RKO (cell line): ENCODE measurements at regions not wholly inside any gene's neighbourhood (a gene's known extent, or its start where the extent isn't known, plus 50 kb on each side); places are given as distances from the start of the nearest gene placed in this dataset.

Experiments
- DNase-seq: peaks from one replicate; pipeline ENCODE4 v3.0.0-alpha.2; 2016; ENCODE audit warnings: low spot score

GRCh38 chr5:61790678-61791077 lies 458.6 kb downstream of the ZSWIM6 start:
- DNase-seq, result peak; percentile 9

DNA sequence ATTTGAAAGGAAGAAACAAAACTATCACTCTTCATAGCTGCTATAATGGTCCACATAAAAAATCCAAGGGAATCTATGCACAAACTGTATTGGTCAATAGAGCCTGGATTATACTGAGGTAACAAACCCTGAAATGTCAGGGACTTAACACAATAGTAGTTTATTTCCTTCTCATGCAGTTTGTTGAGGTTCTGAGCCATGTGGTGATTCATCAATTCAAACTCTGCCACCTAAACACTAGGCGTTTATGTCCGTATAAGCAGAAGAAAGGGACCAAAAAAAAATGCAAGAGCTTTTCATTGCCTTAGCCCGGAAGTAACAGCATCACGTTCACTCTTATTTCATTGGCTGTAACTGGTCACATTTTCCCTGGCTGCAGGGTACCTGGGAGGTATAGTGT lies 464.7 kb downstream of the ZSWIM6 start:
- DNase-seq, result no peak

DNA sequence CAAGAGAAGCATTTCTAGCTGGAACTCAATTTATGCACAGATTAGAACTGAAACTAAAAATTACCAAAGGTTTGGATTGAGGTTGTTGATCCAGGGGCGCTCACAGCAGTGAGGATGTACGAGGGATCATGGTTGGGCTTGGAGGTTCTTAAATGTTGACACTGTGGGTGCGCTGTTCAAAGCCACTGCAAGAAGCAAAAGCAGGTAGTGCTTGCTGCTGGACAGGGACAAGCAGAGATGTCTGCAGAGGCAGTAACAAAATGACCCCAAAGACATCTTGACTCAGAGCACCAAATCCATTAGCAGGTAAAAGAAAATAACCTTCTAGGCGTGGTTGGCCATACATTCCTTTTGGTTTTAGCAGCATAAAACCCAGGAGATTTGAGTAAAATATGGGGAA lies 468.4 kb downstream of the ZSWIM6 start:
- no peak for DNase-seq

DNA sequence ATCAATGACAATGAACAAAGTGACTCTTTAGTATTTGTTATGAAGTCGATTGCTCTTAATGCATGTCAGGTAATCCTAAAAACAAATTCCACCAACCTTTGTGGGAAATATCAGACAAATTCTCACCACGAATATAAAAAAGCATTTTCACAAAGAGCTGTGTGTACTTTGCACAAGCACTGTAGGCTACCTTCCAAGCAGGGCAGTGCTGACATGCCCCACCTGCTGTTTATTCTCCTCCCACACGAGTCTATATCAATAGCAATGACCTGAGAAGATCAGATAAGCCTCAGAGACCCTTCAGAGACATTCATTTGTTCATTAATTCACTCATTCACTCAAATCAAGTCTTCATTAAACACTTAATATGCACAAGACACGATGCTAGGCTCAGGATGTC lies 469.1 kb downstream of the ZSWIM6 start:
- DNase-seq, result no peak

- DNase-seq, result no peak
Observed at GRCh38 chr5:61802456-61802855, 470.4 kb downstream of the ZSWIM6 start.

GRCh38 chr5:61805101-61805500 lies 473.0 kb downstream of the ZSWIM6 start:
- peak; percentile 7 for DNase-seq

- no peak for DNase-seq
Observed at GRCh38 chr5:61806491-61807020, 474.5 kb downstream of the ZSWIM6 start.

GRCh38 chr5:61808091-61808490 lies 476.0 kb downstream of the ZSWIM6 start:
- no peak for DNase-seq

GRCh38 chr5:61808909-61809308 lies 476.9 kb downstream of the ZSWIM6 start:
- no peak for DNase-seq

GRCh38 chr5:61809651-61810050 lies 477.6 kb downstream of the ZSWIM6 start:
- DNase-seq, result no peak

GRCh38 chr5:61811052-61811451 lies 479.0 kb downstream of the ZSWIM6 start:
- DNase-seq, result no peak

DNA sequence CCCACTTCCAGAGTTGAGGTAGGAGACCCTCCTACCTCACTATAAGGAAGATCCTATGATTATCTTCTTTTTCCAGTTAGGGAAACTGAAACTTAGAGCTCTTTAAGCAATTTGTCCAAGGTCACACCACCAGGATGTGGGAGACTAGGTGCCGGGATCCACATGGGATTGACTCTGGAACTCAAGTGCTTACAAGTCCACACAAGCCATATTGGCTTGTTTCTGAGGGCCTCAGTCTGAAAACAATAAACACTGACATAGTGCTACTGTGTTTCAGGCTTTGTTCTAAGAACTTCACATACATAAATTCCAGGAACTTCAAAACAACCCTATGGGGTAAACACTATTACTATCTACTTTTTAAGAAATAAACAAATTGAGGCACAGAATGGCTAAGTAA lies 481.3 kb downstream of the ZSWIM6 start:
- no peak for DNase-seq

GRCh38 chr5:61815339-61815738 lies 483.3 kb downstream of the ZSWIM6 start:
- no peak for DNase-seq

DNA sequence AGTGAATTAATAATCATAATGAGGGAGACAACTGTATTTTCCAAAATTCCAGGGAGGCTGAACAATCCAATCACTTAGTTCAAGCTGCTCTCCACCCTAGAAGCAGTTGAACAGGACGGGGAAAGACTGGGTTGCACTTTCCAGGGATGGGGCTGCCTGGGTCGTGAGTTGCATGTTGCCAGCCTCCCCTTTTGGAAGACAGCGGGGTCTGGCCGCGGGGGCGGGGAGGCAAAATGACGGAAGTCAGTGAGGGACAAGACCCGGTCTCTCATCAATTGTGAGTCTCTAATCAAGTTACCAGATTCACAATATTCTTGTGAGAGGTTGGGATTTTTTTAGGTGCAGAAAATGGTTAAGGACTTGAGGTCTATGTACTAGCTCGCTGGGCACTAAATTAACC lies 484.1 kb downstream of the ZSWIM6 start:
- no peak for DNase-seq

GRCh38 chr5:61816585-61817450 lies 484.8 kb downstream of the ZSWIM6 start:
- no peak for DNase-seq

DNA sequence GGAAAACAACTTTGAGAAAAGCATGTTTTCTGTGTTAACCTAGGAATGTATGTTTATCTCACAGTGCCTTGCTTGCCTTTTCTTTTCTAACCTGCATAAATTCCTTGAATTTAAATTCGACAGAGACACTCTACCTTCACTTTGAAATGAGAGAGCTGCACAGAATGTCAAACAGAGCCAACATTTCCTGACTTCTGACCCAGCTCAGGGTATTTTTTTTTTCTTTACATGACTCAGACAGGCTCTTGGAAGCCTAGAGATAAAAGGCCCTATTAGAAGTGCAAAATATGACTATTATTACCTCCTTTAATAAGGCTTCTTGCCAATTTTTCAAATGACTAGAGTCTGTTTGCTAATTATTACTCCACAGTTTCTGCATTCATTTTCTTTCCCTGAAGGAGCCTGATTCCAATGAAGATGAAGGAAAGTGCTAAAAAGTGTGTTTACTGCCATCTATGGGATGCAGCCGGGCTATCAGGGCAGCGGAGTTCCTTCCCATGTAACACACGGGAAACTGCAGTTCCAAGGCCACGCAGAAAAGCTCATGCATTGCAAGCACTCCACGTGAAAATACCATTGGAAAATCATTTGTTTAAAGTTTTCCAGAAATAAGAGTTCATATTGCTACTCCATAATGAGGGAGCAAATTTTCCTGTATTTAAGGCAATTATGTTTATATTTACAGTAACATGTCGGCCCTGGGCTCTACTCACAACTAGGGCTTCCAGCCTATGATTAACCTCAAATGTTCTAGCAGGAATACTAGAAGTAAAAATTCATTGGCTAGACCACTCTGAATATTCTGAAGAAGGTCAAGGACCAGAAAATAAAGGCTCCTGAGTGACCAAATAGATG lies 485.6 kb downstream of the ZSWIM6 start:
- peak; percentile 65 for DNase-seq

- no peak for DNase-seq
Observed at GRCh38 chr5:61820836-61821235, 485.2 kb upstream of the KIF2A start.

DNA sequence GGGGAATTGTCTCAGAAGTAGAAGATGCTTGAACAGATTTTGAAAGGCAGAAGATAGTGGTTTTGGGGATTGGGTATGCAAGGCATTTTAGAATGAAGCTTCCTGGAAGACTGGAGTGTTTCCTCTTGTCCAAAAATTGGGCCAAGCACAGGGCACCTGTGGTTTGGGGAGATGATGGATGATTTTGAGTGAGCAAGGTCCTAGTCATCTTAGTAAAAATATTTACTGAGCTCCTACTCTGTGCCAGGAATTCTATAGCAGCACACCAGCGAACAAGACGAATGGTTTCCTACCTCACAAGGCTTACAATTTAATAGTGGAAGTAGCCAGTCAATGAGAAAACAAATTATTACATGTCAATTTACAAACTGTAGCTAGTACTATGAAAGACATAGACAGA lies 484.4 kb upstream of the KIF2A start:
- no peak for DNase-seq

GRCh38 chr5:61822584-61822983 lies 483.4 kb upstream of the KIF2A start:
- no peak for DNase-seq

DNA sequence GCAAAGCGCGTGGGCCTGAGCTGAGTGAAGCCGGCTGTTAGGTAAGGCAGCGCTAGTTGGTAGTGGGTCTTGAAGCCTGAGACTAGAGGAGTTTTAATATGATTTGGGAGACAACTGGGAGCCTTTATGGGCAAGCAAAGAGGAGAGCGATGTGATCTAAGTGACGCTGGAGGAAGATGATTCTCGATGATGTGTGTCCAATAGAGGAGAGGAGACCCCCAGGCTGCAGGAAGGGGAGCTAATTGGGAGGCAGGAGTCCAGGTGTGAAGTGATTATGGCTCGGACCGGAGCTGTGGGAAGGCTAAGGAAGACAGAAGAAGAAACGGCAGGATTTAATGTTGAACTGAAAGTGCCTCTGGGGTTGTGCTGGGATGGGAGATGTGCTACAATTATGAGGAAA lies 482.9 kb upstream of the KIF2A start:
- no peak for DNase-seq

DNA sequence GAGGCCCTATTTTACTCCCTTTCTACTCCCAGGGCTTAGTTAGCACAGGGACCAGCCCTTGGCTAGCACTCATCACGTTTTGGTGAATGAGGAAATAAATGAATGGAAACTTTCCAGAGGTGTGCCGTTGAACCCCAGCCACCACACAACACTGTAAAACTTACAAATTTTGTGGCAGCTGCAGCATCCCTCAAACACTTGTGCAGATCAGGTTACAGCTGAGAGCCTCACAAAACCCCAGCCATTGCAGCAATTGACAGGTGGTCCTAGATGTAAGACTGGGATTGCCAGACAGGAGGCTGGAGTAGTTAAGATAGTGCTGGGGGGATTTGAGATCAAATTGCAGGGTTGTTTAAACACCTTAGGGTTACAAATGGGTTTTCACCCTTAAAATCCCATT lies 482.2 kb upstream of the KIF2A start:
- no peak for DNase-seq

- no peak for DNase-seq
Observed at GRCh38 chr5:61824396-61824795, 481.6 kb upstream of the KIF2A start.

DNA sequence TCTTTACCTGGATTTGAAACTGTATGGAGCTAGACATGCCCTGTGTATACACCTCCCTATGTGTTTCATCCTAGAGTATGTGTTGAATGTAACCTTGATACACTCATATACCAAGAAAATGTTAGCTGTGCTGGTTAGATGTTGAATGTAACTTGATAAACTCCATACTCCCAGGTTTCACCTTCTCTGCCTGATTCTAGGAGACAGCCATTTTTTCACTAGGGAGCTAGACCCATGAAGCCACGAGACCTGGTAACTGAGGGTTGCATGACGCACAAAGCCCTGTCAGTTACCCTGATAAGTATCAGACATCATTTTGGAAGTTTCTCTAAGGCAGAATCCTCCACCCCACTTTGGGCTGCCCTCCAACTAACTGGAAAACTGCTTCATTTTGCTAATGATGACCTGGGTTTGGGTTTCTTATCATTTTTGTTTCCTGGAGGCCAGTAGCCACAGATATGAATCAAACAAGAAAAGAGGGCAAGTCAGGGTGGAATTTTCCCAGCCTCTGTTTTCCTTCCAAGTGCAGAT lies 478.5 kb upstream of the KIF2A start:
- DNase-seq, result no peak
